A549 (cell line): ENCODE measurements at regions not wholly inside any gene's neighbourhood (a gene's known extent, or its start where the extent isn't known, plus 50 kb on each side); places are given as distances from the start of the nearest gene placed in this dataset.

Source experiments
- CBX2 ChIP-seq: fragments of 200-600 bp; sonication (generic); IDR thresholded peaks from 2 replicates; pipeline ENCODE4 v1.6.1; 2016; ENCODE audit warnings: low read depth, mild to moderate bottlenecking, borderline replicate concordance
- CTCF ChIP-seq: fragments of >200 bp; sonication (Bioruptor Twin); formaldehyde crosslinking; IDR thresholded peaks from 3 replicates; pipeline ENCODE4 v1.5.1; 2016
- FOSL2 ChIP-seq, 2 experiments: fragments of 450-650 bp in 1 of 2; fragments of >200 bp in 1 of 2; sonication (Bioruptor Twin) in 1 of 2; formaldehyde crosslinking; IDR thresholded peaks; 2 replicates each; pipeline versions ENCODE4 v1.5.0 to v1.6.1; 2016 to 2020; ENCODE audit warnings: mild to moderate bottlenecking in 1 of 2, moderate library complexity in 1 of 2
- HOXB13 ChIP-seq: fragments of 250-450 bp; sonication (Bioruptor Pico); IDR thresholded peaks from 2 replicates; pipeline ENCODE4 v1.5.0; 2020; ENCODE audit warnings: low read depth, mild to moderate bottlenecking, moderate library complexity
- KDM1A ChIP-seq: fragments of 200-600 bp; sonication (generic); IDR thresholded peaks from 2 replicates; pipeline ENCODE4 v1.6.1; 2016; ENCODE audit warnings: low read depth, mild to moderate bottlenecking
- MAZ ChIP-seq: fragments of 150-350 bp; IDR thresholded peaks from 2 replicates; pipeline ENCODE4 v1.6.1; 2014; ENCODE audit warnings: antibody characterized with exemption, low read depth, low read length, borderline replicate concordance
- MYC ChIP-seq: IDR thresholded peaks from 2 replicates; pipeline ENCODE4 v1.6.1; 2012; ENCODE audit warnings: mild to moderate bottlenecking, inconsistent platforms, low read length, improper control_type of control experiment, borderline replicate concordance
- POLR2A ChIP-seq: IDR thresholded peaks from 2 replicates; pipeline ENCODE4 v1.6.1; 2012; ENCODE audit warnings: mild to moderate bottlenecking, low read length
- TF ChIP-seq, protein P1 (sequence below): IDR thresholded peaks from 2 replicates; pipeline ENCODE4 v1.6.1; 2012

DNA sequence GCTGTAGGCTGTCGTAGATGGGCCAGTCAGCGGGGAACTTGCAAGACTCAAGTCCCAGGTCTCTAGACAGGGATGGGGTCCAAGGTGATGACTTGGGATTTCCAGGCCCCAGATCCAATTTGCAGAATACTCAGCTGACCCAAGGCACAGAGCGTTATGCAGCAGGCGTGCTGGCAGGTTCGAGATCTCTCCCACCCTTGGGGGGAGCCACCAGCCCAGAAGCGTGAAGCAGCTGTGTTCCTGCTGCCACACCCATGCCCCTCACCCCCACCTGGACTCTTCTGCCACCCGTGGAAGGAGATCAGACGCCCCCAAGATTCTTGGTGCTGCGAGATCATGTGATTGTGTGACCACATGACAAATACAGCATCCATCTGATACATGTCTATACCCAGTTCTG lies 142.6 kb downstream of the BRD1 start:
- TF ChIP-seq, protein P1, sequence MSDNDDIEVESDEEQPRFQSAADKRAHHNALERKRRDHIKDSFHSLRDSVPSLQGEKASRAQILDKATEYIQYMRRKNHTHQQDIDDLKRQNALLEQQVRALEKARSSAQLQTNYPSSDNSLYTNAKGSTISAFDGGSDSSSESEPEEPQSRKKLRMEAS = no peak
- TF ChIP-seq MAZ (no peak), MYC (no peak), CTCF (no peak), CBX2 (no peak), HOXB13 (CRISPR knock-in tag) (no peak), KDM1A (no peak), POLR2A (no peak), FOSL2 (IDR thresholded peaks at IDR 0.05) (no peak), FOSL2 (CRISPR knock-in tag; IDR thresholded peaks at IDR 0.05) (no peak)
